Upper lobe of left lung (tissue), 6 donors: ENCODE measurements at regions not wholly inside any gene's neighbourhood (a gene's known extent, or its start where the extent isn't known, plus 50 kb on each side); places are given as distances from the start of the nearest gene placed in this dataset.
"Not testable (repeated sequence)": the region's sequence is repeated elsewhere in the genome, so short reads cannot be mapped to it uniquely, and the experiment has no call there.

ENCODE experiments used
- ATAC-seq, 2 donors: fragments of 200-7000 bp; cut with Tn5 transposase; one replicate each; pipeline ENCODE4 v1.9.1; 2022; ENCODE audit warnings: mild to moderate bottlenecking in 2 of 2, moderate library complexity in 2 of 2; ENCODE audit not compliant: low FRiP score in 2 of 2
- DNase-seq, 2 donors: peaks; one replicate each; pipeline ENCODE4 v3.0.0-alpha.2; 2019 to 2020
- H3K27ac ChIP-seq, 4 donors: fragments of 200-600 bp; sonication (generic); one replicate each; pipeline ENCODE4 v1.5.1; 2016 to 2019
- H3K27me3 ChIP-seq, 4 donors: fragments of 200-600 bp; sonication (generic); one replicate each; pipeline ENCODE4 v1.5.1; 2017 to 2019
- H3K36me3 ChIP-seq, 4 donors: fragments of 200-600 bp; sonication (generic); one replicate each; pipeline ENCODE4 v1.5.1; 2016 to 2019
- H3K4me1 ChIP-seq, 4 donors: fragments of 200-600 bp; sonication (generic); one replicate each; pipeline ENCODE4 v1.5.1; 2018 to 2019
- H3K4me3 ChIP-seq, 4 donors: fragments of 200-600 bp; sonication (generic); one replicate each; pipeline ENCODE4 v1.5.1; 2017 to 2019; ENCODE audit warnings: mild to moderate bottlenecking in 2 of 4, moderate library complexity in 1 of 4
- H3K9me3 ChIP-seq, 4 donors: fragments of 200-600 bp; sonication (generic); one replicate each; pipeline ENCODE4 v1.5.1; 2018 to 2019
- CTCF ChIP-seq, 6 experiments: fragments of 450-650 bp in 4 of 6; fragments of 200-600 bp in 2 of 6; sonication (generic) in 2 of 6; IDR thresholded peaks; one replicate each; pipeline ENCODE4 v1.5.1; 2016 to 2019; ENCODE audit warnings: antibody characterized with exemption in 6 of 6
- WGBS, 2 donors: methylation state at CpG; one replicate each; pipeline ENCODE4 v1.1.5; 2017 to 2018; 5-methylcytosine and 5-hydroxymethylcytosine counted together
- donor health status: DM: no; HTN: no; CAD: no; lungs with moderate emphysema.
- donor health status: DM: no; HTN: yes; CAD: no; lungs with severe emphysema.

- peak in 1 of 2 donors; percentile 17 for DNase-seq
- ATAC-seq = not testable (repeated sequence)
These were observed 451.5 kb downstream of the RPIA start for GRCh38 chr2:89142959-89143358.

GRCh38 chr2:89145342-89145741, 453.9 kb downstream of the RPIA start:
- DNase-seq, H3K27ac ChIP-seq, ATAC-seq, H3K36me3 ChIP-seq, H3K9me3 ChIP-seq, H3K4me3 ChIP-seq, H3K27me3 ChIP-seq, H3K4me1 ChIP-seq: not testable (repeated sequence)
- 80 to 100% methylated on average over 1 of the region's 1 CpG for WGBS, 2 donors

More at GRCh38 chr2:89142959-89143358, 451.5 kb downstream of the RPIA start:
- not testable (repeated sequence) for H3K27me3 ChIP-seq, H3K36me3 ChIP-seq, H3K9me3 ChIP-seq, H3K27ac ChIP-seq, H3K4me3 ChIP-seq, H3K4me1 ChIP-seq
- 46 to 63% methylated on average over 2 to 5 of the region's 5 CpGs for WGBS, 2 donors

GRCh38 chr2:89148256-89148655, 456.8 kb downstream of the RPIA start:
- WGBS, 2 donors = 42 to 71% methylated on average over 2 of the region's 2 CpGs
- not testable (repeated sequence) for H3K9me3 ChIP-seq, ATAC-seq, H3K27me3 ChIP-seq, DNase-seq, H3K36me3 ChIP-seq, H3K4me1 ChIP-seq, H3K4me3 ChIP-seq, H3K27ac ChIP-seq

- not testable (repeated sequence) for H3K36me3 ChIP-seq, H3K4me1 ChIP-seq, H3K27me3 ChIP-seq, H3K27ac ChIP-seq, ATAC-seq, DNase-seq, H3K9me3 ChIP-seq, H3K4me3 ChIP-seq
- 67 to 80% methylated on average over 1 of the region's 1 CpG for WGBS, 2 donors
These were observed 460.2 kb downstream of the RPIA start for GRCh38 chr2:89151699-89152098.

GRCh38 chr2:89152501-89152900, 461.0 kb downstream of the RPIA start:
- not testable (repeated sequence) for ATAC-seq, H3K4me3 ChIP-seq, DNase-seq, H3K36me3 ChIP-seq, H3K4me1 ChIP-seq, H3K9me3 ChIP-seq, H3K27me3 ChIP-seq, H3K27ac ChIP-seq

GRCh38 chr2:89153210-89153609, 461.7 kb downstream of the RPIA start:
- peak; percentile 66 to 77 for ATAC-seq
- 0% methylated on average over 1 of the region's 2 CpGs; no CpG with 5 or more reads in 1 of the 2 donors for WGBS, 2 donors
- H3K27ac ChIP-seq, H3K27me3 ChIP-seq, H3K4me1 ChIP-seq, H3K36me3 ChIP-seq, H3K9me3 ChIP-seq, H3K4me3 ChIP-seq: not testable (repeated sequence)
- peak in 1 of 2 donors; percentile 37 for DNase-seq

- peak; percentile 44 to 82 for ATAC-seq
- H3K9me3 ChIP-seq, DNase-seq, H3K4me1 ChIP-seq, H3K36me3 ChIP-seq, H3K27ac ChIP-seq, H3K27me3 ChIP-seq, H3K4me3 ChIP-seq: not testable (repeated sequence)
- no CpG with 5 or more reads among the region's 2 CpGs for WGBS, 2 donors
- TF ChIP-seq CTCF (IDR thresholded peaks at IDR 0.05) = peak in 1 of 6 experiments; percentile 21
These were observed 462.8 kb downstream of the RPIA start for GRCh38 chr2:89154247-89154682.

GRCh38 chr2:89160306-89160705, 468.8 kb downstream of the RPIA start:
- ATAC-seq (peak in 1 of 2 donors; percentile 67), DNase-seq (peak in 1 of 2 donors; percentile 5)
- WGBS, 2 donors = 20% methylated on average over 1 of the region's 9 CpGs; no CpG with 5 or more reads in 1 of the 2 donors
- not testable (repeated sequence) for H3K4me3 ChIP-seq, H3K27me3 ChIP-seq, H3K9me3 ChIP-seq, H3K4me1 ChIP-seq, H3K27ac ChIP-seq, H3K36me3 ChIP-seq

- H3K4me1 ChIP-seq, H3K9me3 ChIP-seq, H3K27ac ChIP-seq, H3K36me3 ChIP-seq, DNase-seq, H3K4me3 ChIP-seq, ATAC-seq, H3K27me3 ChIP-seq: not testable (repeated sequence)
- 43 to 45% methylated on average over 2 of the region's 2 CpGs for WGBS, 2 donors
These were observed 470.2 kb downstream of the RPIA start for GRCh38 chr2:89161626-89162025.

GRCh38 chr2:89170506-89171173, 479.2 kb downstream of the RPIA start:
- ATAC-seq, H3K27ac ChIP-seq, H3K9me3 ChIP-seq, H3K4me3 ChIP-seq, H3K27me3 ChIP-seq, H3K36me3 ChIP-seq, DNase-seq, H3K4me1 ChIP-seq: not testable (repeated sequence)
- 31 to 44% methylated on average over 1 to 2 of the region's 4 CpGs for WGBS, 2 donors

- not testable (repeated sequence) for H3K9me3 ChIP-seq, H3K4me3 ChIP-seq, H3K27ac ChIP-seq, H3K4me1 ChIP-seq, H3K27me3 ChIP-seq, DNase-seq, ATAC-seq, H3K36me3 ChIP-seq
- 67 to 73% methylated on average over 1 of the region's 1 CpG for WGBS, 2 donors
These were observed 479.7 kb downstream of the RPIA start for GRCh38 chr2:89171174-89171519.

GRCh38 chr2:89177004-89177403, 485.5 kb downstream of the RPIA start:
- H3K4me1 ChIP-seq, ATAC-seq, H3K27ac ChIP-seq, H3K4me3 ChIP-seq, H3K27me3 ChIP-seq, DNase-seq, H3K9me3 ChIP-seq, H3K36me3 ChIP-seq: not testable (repeated sequence)

GRCh38 chr2:89182221-89182620, 490.7 kb downstream of the RPIA start:
- H3K4me3 ChIP-seq, ATAC-seq, H3K36me3 ChIP-seq, H3K4me1 ChIP-seq, H3K27me3 ChIP-seq, H3K9me3 ChIP-seq, DNase-seq, H3K27ac ChIP-seq: not testable (repeated sequence)
- WGBS, 2 donors = 92 to 100% methylated on average over 2 to 4 of the region's 4 CpGs
